OCI-LY1 (cell line): ENCODE measurements at regions not wholly inside any gene's neighbourhood (a gene's known extent, or its start where the extent isn't known, plus 50 kb on each side); places are given as distances from the start of the nearest gene placed in this dataset.

Source experiments
- H2AFZ ChIP-seq: fragments of 200-600 bp; sonication (generic), shearing (Covaris generic); 2 replicates; pipeline ENCODE4 v1.6.0; 2014; ENCODE audit warnings: antibody characterized with exemption, mild to moderate bottlenecking, low read length
- H3F3A ChIP-seq: fragments of 200-600 bp; sonication (generic), shearing (Covaris generic); 2 replicates; pipeline ENCODE4 v1.6.0; 2014; ENCODE audit warnings: mild to moderate bottlenecking, antibody characterized with exemption, low read length, moderate library complexity; ENCODE audit not compliant: insufficient read depth
- H3K27ac ChIP-seq: fragments of 200-600 bp; sonication (generic); 2 replicates; pipeline ENCODE4 v1.5.1; 2014; ENCODE audit warnings: low read length, mixed run types, mild to moderate bottlenecking, low read depth; ENCODE audit not compliant: poor library complexity, severe bottlenecking
- H3K27me3 ChIP-seq: fragments of 200-600 bp; sonication (generic); 2 replicates; pipeline ENCODE4 v1.6.0; 2014; ENCODE audit warnings: antibody characterized with exemption, mild to moderate bottlenecking, low read length, moderate library complexity; ENCODE audit not compliant: insufficient read depth
- H3K36me3 ChIP-seq: fragments of 200-600 bp; sonication (generic); 2 replicates; pipeline ENCODE4 v1.6.1; 2014; ENCODE audit warnings: mild to moderate bottlenecking, antibody characterized with exemption, low read length, moderate library complexity, mixed read lengths; ENCODE audit not compliant: insufficient read depth
- H3K4me1 ChIP-seq: fragments of 200-600 bp; sonication (generic); 2 replicates; pipeline ENCODE4 v1.5.1; 2014; ENCODE audit warnings: mild to moderate bottlenecking, low read length, moderate library complexity; ENCODE audit not compliant: insufficient read depth, severe bottlenecking
- H3K4me2 ChIP-seq: fragments of 200-600 bp; sonication (generic), shearing (Covaris generic); 2 replicates; pipeline ENCODE4 v1.6.1; 2014; ENCODE audit warnings: low read length
- H3K4me3 ChIP-seq: fragments of 200-600 bp; sonication (generic); 2 replicates; pipeline ENCODE4 v1.5.1; 2014; ENCODE audit warnings: low read length, low read depth, mild to moderate bottlenecking, mixed read lengths; ENCODE audit not compliant: poor library complexity, severe bottlenecking
- H3K79me2 ChIP-seq: fragments of 200-600 bp; shearing (Covaris generic); 2 replicates; pipeline ENCODE4 v1.6.1; 2016; ENCODE audit warnings: mixed run types, low read length, mixed read lengths; ENCODE audit not compliant: insufficient read depth
- H3K9ac ChIP-seq: fragments of 200-600 bp; sonication (generic), shearing (Covaris generic); 2 replicates; pipeline ENCODE4 v1.6.1; 2014; ENCODE audit warnings: mild to moderate bottlenecking, low read length, mixed read lengths
- H3K9me2 ChIP-seq: fragments of 200-600 bp; sonication (generic), shearing (Covaris generic); 2 replicates; pipeline ENCODE4 v1.6.1; 2014; ENCODE audit warnings: low read depth, mild to moderate bottlenecking, low read length, mixed read lengths
- H3K9me3 ChIP-seq: fragments of 200-600 bp; shearing (Covaris generic); 2 replicates; pipeline ENCODE4 v1.6.1; 2014; ENCODE audit warnings: low read length, mixed read lengths
- H4K20me1 ChIP-seq: fragments of 200-600 bp; sonication (generic), shearing (Covaris generic); 2 replicates; pipeline ENCODE4 v1.6.0; 2016; ENCODE audit warnings: mild to moderate bottlenecking, low read length; ENCODE audit not compliant: insufficient read depth
- EZH2 ChIP-seq: fragments of 200-600 bp; sonication (generic), shearing (Covaris generic); IDR thresholded peaks from 2 replicates; pipeline ENCODE4 v1.8.0; 2017; ENCODE audit warnings: borderline replicate concordance, mixed run types, mild to moderate bottlenecking, antibody characterized with exemption, low read length, moderate library complexity, mixed read lengths
- TF ChIP-seq, protein P1 (sequence below): fragments of 200-600 bp; sonication (generic), shearing (Covaris generic); IDR thresholded peaks from 2 replicates; pipeline ENCODE4 v1.5.1; 2017; ENCODE audit warnings: mild to moderate bottlenecking, antibody characterized with exemption, low read length, moderate library complexity, mixed read lengths

GRCh38 chr1:101089613-101090338, 64.2 kb upstream of the DPH5 start:
- no peak overlapping the region for H2AFZ ChIP-seq
- no peaks in the 10 kb centered on the region for H3K27me3 ChIP-seq
- no peak overlapping the region for H3K4me3 ChIP-seq
- no peaks in the 10 kb centered on the region for H3K4me1 ChIP-seq
- H3K9me3 ChIP-seq, result no peaks in the 10 kb centered on the region
- H3K4me2 ChIP-seq, result no peak overlapping the region
- no peaks in the 10 kb centered on the region for H3K9me2 ChIP-seq
- no peak overlapping the region for H3K9ac ChIP-seq
- no peak for TF ChIP-seq EZH2
- TF ChIP-seq, protein P1, sequence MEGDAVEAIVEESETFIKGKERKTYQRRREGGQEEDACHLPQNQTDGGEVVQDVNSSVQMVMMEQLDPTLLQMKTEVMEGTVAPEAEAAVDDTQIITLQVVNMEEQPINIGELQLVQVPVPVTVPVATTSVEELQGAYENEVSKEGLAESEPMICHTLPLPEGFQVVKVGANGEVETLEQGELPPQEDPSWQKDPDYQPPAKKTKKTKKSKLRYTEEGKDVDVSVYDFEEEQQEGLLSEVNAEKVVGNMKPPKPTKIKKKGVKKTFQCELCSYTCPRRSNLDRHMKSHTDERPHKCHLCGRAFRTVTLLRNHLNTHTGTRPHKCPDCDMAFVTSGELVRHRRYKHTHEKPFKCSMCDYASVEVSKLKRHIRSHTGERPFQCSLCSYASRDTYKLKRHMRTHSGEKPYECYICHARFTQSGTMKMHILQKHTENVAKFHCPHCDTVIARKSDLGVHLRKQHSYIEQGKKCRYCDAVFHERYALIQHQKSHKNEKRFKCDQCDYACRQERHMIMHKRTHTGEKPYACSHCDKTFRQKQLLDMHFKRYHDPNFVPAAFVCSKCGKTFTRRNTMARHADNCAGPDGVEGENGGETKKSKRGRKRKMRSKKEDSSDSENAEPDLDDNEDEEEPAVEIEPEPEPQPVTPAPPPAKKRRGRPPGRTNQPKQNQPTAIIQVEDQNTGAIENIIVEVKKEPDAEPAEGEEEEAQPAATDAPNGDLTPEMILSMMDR, result no peak
- no peaks in the 10 kb centered on the region for H3K79me2 ChIP-seq
- H4K20me1 ChIP-seq, result no peaks in the 10 kb centered on the region
- peaks cover 6% of the 10 kb centered on the region; the same call in 1 of the 2 replicates for H3K36me3 ChIP-seq
- no peak overlapping the region for H3K27ac ChIP-seq
- no peaks in the 10 kb centered on the region for H3F3A ChIP-seq

DNA sequence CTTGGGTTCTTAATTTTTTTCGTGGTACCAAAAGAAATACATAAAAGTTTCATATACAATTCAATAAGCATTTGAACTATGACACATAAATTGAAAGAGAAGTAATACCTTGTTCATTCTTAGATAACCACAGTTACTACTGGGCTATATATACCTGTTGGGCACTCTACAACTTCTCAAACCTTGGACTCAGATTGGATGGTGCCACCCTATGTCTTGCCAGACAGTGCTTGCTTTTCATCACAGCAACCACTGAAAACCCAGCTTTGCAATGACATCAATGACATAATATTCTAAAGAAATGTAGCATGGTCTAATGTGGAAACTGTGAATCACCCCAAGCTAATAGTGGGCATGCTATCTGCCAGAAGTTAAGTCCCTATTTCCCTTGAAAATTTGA, 62.8 kb upstream of the DPH5 start:
- H3K36me3 ChIP-seq, result peaks cover 6% of the 10 kb centered on the region; the same call in 1 of the 2 replicates
- no peak overlapping the region for H3K9ac ChIP-seq
- no peaks in the 10 kb centered on the region for H3K27me3 ChIP-seq
- no peaks in the 10 kb centered on the region for H3K4me1 ChIP-seq
- H3K4me3 ChIP-seq, result no peak overlapping the region
- no peaks in the 10 kb centered on the region for H3F3A ChIP-seq
- H3K4me2 ChIP-seq, result no peak overlapping the region
- H3K79me2 ChIP-seq, result no peaks in the 10 kb centered on the region
- no peak for TF ChIP-seq EZH2
- TF ChIP-seq, protein P1, result no peak
- no peaks in the 10 kb centered on the region for H3K9me3 ChIP-seq
- H3K9me2 ChIP-seq, result no peaks in the 10 kb centered on the region
- H4K20me1 ChIP-seq, result no peaks in the 10 kb centered on the region
- no peak overlapping the region for H3K27ac ChIP-seq
- H2AFZ ChIP-seq, result no peak overlapping the region

GRCh38 chr1:101086783-101087182, 61.2 kb upstream of the DPH5 start:
- H3K9ac ChIP-seq, result no peak overlapping the region
- H3K27ac ChIP-seq, result no peak overlapping the region
- H4K20me1 ChIP-seq, result no peaks in the 10 kb centered on the region
- H3K9me2 ChIP-seq, result no peaks in the 10 kb centered on the region
- H3K79me2 ChIP-seq, result no peaks in the 10 kb centered on the region
- H3K36me3 ChIP-seq, result peaks cover 6% of the 10 kb centered on the region; the same call in 1 of the 2 replicates
- H3K9me3 ChIP-seq, result no peaks in the 10 kb centered on the region
- H3F3A ChIP-seq, result no peaks in the 10 kb centered on the region
- H3K4me3 ChIP-seq, result no peak overlapping the region
- H3K4me2 ChIP-seq, result no peak overlapping the region
- no peaks in the 10 kb centered on the region for H3K4me1 ChIP-seq
- no peaks in the 10 kb centered on the region for H3K27me3 ChIP-seq
- no peak overlapping the region for H2AFZ ChIP-seq
- TF ChIP-seq EZH2, result no peak
- TF ChIP-seq, protein P1, result no peak
